Central memory CD4-positive, alpha-beta T cell (primary cell): ENCODE measurements at regions not wholly inside any gene's neighbourhood (a gene's known extent, or its start where the extent isn't known, plus 50 kb on each side); places are given as distances from the start of the nearest gene placed in this dataset.
"Not testable (repeated sequence)": the region's sequence is repeated elsewhere in the genome, so short reads cannot be mapped to it uniquely, and the experiment has no call there.

Source experiments
- DNase-seq: peaks from one replicate; pipeline ENCODE4 v3.0.0; 2022

DNA sequence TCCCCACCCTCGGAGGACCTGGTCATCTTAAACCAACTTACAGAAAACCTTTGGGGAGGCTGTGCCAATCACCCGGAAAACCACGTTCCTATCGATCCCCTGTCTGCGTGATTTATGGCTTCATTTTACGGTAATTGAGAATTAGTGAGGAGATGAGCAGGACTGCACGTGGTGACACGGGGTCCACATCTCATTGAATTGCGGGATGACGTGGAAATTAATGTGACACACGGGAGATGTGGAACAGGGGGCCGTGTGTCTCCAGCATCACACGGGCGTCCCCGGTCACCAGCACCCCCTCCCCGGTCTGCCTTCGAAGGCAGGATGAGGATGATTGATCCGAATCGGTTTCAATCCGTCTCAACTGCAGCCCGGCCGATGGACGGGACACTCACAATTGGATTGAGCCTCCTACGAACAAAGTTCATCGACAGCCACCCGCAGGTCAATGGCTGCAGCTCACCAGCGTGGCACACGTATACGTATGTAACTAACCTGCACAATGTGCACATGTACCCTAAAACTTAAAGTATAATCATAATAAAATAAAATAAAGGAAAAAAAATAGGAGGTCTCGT, 160.3 kb downstream of the SHOX start:
- no peak for DNase-seq

GRCh38 chrX:790041-790506, 159.5 kb downstream of the SHOX start:
- no peak for DNase-seq

- no peak for DNase-seq
Measured at GRCh38 chrX:789096-789495, 158.5 kb downstream of the SHOX start.

GRCh38 chrX:786441-786881, 155.9 kb downstream of the SHOX start:
- no peak for DNase-seq

- no peak for DNase-seq
Measured at GRCh38 chrX:784829-785228, 154.2 kb downstream of the SHOX start.

DNA sequence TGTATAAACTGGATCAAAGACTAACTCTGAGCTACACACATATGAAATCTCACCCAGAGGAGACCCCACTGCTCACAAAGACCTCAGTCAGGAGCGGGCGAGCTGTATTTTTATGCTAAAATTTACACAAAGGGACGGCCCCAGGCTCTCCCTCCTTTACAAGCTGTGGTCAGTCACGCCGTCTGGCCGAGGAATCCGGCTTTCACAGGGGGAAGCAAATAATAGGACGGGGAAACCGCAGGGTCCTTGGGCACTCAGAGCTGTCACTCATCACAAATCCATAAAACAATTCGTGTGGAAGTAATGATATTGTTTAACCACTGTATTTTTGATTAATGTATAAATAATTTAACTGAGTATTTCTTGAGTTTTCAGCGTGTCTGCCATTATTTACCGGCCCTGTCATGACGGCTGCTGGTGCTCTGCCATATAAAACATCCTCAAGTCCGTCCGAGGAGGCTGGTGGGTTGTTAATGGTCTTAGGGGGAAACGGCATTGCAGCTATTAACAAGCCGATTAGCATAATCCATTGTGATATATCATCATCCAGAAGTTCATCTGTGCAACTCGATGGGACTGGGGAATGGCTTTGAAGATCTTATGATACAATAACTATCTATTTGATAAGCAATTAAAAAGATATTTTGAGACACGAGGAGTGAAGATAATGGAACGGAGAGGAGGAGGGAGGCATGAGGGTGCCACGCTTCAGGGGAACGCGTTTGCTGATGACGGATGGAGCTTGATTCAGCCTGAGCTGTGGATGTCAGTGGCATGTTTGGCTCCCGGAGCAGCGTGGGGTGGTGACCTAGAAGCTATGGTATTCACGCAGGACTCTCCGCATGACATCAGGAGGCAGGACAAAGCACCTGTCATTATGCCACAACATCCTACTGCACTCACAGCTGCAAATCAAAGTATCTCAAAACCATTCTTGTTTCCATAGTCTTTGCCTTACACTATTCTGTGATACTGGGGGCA, 150.9 kb downstream of the SHOX start:
- DNase-seq: no peak

DNA sequence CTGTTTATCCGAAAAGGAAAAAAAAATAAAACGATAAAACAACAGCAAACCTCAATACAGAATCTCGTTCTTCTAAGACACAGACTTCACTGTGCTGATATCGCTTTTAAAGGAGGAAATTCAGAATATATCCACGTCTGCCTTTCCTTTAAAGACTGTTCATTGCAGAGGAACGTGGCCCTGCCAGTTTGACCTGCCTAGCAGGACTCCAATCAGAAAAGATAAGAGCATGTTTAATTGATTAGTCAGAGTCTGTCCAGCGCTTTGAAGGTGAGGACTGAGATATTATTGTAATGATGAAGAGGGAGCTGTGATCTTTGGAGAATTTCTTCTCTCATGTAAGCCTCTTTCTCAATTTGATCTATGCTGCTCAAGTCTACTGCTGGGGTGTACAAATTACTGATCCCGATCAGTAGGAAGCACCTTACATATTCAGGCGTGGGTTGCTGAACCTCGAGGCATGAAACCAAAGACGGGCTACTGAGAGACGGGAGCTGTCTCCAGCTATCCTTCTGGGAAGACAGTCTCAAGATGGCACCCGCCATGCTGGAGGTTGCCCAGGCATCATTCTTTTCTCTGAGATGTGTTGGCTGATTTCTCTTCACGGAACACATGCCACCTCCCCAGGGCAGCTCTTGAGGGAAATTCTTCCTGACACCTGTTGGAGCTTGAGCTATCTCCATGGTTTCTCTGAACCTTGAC, 146.1 kb downstream of the SHOX start:
- DNase-seq: no peak

- DNase-seq: no peak
Measured at GRCh38 chrX:776061-776460, 145.5 kb downstream of the SHOX start.

DNA sequence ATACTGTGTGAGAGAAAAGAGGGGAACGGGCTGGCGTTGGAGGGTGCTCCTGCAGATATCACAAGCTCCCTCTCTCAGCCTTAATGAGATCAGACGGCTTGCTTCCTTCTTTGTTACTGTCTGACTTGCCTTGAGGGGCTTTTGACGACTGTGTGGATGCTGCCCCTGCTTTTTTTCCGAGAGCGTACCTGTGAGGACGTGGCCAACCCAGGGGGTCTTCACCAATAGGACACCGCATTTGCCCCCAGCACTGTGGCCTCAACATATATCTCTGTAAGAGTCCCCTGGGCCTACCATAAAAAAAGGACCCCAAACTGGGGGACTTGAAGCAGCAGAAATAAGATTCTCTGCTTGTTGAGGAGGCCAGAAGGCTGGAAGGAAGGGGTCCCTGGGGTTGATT, 143.9 kb downstream of the SHOX start:
- no peak for DNase-seq

DNA sequence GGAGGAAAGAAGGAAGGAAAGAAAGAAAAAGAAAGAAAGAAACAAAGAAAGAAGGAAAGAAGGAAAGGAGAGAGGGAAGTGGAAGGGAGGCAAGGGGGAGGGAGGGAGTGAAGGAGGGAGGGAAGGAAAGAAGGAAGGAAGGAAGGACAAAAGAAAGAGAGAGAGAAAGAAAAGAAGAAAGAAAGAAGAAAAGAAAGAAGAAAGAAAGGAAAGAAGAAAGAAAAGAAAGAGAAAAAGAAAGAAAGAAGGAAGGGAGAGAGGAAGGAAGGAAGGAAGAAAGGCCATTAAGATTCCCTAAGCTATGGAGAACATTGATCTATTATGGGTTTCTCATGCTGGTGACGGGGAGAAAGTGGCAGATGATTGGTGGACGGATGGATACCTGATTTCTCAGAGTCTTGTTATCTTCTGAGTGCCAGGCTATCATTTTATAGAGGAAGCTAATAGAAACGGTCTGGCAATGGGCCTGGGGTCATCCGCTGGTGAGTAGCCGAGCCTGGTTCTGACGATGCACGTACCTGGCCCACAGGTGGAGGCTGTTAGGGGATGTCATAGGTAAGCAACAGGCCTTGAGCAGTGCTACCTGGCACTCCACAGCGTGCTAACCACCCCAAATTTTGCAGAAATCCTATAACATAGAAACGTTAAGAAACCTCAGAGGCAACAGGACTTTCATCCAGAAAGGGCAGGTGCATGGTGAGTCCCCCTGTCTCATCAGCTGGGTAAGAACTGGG, 142.9 kb downstream of the SHOX start:
- DNase-seq: no peak

DNA sequence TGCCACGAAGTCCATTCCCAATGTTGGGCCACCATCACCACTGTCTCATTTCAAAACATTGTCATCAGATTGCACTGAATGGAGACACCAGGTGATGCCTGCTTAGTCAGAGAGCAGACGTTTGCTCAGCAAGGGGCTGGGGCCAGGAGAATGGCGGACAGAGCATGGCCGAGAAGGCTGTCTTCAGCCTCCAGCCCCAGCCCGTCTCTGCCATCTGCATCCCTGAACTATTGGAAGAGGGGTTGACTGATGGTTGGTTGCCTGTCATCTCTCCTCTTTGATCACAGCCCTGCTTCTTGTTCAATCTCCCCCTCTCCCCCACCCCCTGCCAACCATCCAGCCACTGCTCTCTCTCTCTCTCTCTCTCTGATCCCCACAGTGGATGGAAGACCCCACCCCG, 140.9 kb downstream of the SHOX start:
- no peak for DNase-seq

GRCh38 chrX:769796-770195, 139.2 kb downstream of the SHOX start:
- DNase-seq: no peak

- DNase-seq: no peak
Measured at GRCh38 chrX:768596-768995, 138.0 kb downstream of the SHOX start.

DNA sequence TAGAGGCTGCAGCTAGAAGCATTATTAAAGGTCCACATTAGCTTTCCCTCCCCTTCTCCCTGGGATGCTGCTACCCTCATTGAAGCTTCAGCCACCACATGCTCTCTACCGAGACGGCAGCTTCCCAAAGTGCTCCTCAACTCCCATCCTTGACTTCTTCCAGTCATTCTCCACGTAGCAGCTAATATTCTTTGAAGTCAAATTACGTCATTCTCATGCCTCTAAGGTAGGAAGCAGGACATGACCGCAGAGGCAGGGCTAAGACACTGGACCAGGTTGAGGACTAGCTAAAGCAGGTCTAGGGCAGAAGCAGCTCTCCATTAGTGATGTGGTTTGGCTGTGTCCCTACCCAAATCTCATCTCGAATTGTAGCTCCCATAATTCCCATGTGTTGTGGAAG, 128.3 kb downstream of the SHOX start:
- no peak for DNase-seq

- no peak for DNase-seq
Measured at GRCh38 chrX:750812-751211, 120.2 kb downstream of the SHOX start.

DNA sequence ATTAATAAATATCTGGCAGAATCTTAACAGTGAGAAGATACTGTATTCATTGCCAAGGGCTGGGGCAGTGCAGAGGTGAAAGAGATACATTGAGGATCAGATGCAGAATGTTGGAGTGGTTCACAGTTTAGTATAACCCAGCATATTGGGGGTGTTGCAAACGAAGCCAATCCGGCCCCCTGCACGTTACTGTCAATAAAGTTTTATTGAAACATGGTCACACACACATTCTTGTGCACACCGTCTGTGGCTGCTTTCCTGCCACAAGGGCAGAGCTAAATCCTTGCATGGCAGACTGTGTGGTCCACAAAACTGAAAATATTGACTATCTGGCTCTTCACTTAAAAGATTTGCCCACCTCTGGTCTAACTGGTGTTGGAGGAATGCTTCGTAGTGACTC, 119.7 kb downstream of the SHOX start:
- DNase-seq: no peak

DNA sequence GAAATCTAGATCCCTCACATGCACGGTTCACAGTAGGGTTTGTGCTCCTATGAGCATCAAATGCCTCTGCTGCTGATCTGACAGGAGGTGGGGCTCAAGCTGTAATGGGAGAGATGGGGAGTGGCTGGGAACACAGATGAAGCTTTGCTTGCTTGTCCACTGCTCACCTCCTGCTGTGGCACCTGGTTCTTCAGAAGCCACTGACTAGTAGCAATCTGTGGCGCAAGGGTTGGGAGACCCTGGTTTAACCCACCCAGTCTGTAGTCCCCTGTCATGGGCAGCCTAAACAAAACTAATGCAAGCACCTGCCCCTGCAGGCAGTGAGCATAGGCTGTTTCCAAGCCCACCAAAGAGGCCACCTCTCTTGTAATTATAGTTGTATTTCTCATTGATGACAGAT, 116.6 kb downstream of the SHOX start:
- no peak for DNase-seq

DNA sequence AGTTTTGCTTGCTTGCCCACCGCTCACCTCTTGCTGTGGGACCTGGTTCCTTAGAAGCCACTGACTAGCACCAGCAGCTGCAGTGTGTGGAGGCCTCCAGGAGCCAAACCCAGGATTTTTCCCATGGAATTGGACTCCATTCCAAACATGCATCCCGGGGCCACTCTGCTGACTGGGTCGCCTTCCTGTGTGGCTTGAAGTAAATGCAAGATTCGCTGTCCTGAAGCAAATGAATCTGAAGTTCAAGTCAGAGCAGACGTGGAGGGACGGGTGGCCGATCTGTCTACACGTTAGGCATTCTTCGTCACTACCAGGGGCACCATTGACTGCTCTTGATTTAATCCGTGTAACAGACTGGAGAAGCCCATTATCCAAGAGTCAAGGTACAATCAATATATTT, 109.0 kb downstream of the SHOX start:
- DNase-seq: no peak

DNA sequence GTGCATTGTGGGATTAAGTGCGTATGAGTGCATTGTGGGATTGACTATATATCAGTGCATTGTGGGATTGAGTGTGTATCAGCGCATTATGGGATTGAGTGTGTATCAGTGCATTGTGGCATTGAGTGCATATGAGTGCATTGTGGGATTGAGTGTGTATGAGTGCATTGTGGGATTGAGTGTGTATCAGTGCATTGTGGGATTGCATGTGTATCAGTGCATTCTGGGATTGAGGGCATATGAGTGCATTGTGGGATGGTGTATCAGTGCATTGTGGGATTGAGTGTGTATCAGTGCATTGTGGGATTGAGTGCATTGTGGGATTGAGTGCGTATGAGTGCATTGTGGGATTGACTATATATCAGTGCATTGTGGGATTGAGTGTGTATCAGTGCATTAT, 106.4 kb downstream of the SHOX start:
- not testable (repeated sequence) for DNase-seq

DNA sequence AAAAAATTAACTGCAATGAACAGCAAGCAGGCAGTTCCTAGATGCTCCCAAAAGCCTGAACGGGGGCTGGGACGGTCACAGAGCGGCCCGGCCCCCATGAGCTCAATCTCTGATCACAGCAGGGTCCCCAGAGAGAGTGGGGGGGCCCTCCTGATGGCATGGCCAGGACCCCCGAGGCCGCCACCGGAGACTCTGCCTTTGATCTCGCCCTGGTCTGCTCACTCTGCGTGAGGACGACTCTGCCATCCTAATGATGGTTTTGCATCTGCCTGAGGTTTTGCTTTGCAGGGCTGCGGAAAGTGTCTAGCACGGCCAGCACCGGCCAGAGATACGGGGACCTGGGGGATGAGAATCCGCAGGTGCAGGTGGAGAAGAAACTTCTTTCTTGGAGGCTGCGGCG, 103.8 kb downstream of the SHOX start:
- no peak for DNase-seq

DNA sequence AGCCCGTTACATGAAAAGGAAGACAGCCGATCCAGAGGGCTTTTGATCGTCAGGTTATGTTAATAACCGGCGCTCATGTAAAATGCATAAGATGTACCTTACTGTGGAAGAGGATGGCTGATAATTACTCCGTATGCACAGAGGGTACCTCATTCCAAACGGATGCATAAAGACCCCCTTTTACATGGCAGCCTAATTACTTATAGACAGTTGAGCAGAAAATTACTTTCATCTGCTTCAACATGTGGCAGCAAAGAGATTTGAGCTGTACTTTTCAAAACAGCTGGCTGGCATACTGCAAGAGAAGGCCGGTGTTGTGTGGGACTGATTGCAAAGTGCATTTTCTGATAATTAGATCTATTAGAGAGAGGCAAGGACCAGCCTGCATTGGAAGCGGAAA, 103.4 kb downstream of the SHOX start:
- no peak for DNase-seq

DNA sequence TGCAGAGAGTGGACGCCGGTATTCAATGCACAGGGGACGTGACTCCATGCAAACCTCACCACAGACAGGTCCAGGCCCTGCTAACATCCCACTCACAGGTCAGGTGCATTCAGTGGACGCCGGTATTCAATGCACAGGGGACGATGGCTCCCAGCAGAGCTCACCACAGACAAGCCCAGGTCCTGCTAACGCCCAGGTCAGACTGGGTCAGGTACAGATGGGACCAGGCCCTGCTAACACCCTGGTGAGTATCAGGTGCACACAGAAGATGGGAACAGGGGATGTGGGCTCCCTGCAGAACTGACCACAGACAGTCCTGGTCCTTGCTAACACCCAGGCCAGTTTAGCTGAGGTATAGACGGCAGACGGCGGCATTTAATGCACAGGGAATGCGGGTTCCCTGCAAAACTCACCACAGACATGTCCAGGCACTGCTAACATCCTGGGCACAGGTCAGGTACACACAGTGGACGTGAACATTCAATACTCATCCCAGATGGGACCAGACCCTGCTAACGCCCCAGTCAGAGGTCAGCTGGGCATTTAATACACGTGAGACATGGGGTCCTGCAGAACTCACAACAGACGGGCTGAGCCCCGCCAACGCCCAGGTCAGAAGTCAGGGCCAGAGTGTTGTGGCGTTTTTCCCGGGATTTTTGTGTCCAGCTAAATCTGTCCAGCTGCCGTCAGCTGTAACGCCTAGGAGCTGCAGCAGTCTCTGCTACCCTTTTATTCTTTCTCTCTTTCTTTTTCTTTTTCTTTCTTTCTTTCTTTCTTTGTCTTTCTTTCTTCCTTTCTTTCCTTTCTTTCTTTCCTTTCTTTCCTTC, 99.2 kb downstream of the SHOX start:
- no peak for DNase-seq
